ENCODE measurements at regions not wholly inside any gene's neighbourhood (a gene's known extent, or its start where the extent isn't known, plus 50 kb on each side); places are given as distances from the start of the nearest gene placed in this dataset.
"Not testable (repeated sequence)": the region's sequence is repeated elsewhere in the genome, so short reads cannot be mapped to it uniquely, and the experiment has no call there.

DNA sequence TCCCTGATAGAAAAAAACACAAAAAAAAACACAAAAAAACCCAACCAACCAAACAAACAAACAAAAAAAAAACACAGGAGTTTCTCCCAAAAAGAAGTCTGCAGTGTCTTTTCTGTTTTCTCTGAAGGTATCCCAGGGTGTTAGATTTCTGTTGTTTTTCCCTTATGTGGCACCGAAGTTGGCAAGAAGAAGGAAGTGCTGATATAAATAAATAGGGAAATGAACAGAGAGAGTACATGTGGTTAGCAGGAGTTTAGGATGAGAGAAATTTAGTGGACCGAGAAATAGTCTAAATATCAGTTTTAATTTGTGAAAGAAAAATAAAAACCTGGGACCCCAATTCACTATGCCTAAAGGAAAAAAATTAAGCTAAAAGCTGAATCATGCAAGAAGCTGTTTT, 287.0 kb upstream of the SGCG start:
- Histone ChIP-seq H3K79me2 (ENCODE audit: insufficient read depth, low read length) (no peaks in the 10 kb centered on the region), H3K9me2 (ENCODE audit: low read depth, low read length) (no peaks in the 10 kb centered on the region), H2AFZ (ENCODE audit: low read length) (no peak overlapping the region), H3K36me3 (ENCODE audit: insufficient read depth, low read length) (no peaks in the 10 kb centered on the region), H3K9ac (ENCODE audit: low read length) (no peak overlapping the region), H3F3A (ENCODE audit: insufficient read depth, low read length) (no peaks in the 10 kb centered on the region), H4K20me1 (ENCODE audit: insufficient read depth, low read length) (no peaks in the 10 kb centered on the region), H3K4me3 (ENCODE audit: low read depth, low read length, poor library complexity, severe bottlenecking) (no peak overlapping the region), H3K4me1 (ENCODE audit: insufficient read depth, low read length, severe bottlenecking) (peaks cover 9% of the 10 kb centered on the region), H3K9me3 (ENCODE audit: low read length) (no peaks in the 10 kb centered on the region), H3K4me2 (ENCODE audit: low read length) (no peak overlapping the region), H3K27ac (ENCODE audit: low read depth, low read length, poor library complexity, severe bottlenecking) (no peak overlapping the region), H3K27me3 (ENCODE audit: insufficient read depth, low read length) (no peaks in the 10 kb centered on the region)
- TF ChIP-seq, protein P1, sequence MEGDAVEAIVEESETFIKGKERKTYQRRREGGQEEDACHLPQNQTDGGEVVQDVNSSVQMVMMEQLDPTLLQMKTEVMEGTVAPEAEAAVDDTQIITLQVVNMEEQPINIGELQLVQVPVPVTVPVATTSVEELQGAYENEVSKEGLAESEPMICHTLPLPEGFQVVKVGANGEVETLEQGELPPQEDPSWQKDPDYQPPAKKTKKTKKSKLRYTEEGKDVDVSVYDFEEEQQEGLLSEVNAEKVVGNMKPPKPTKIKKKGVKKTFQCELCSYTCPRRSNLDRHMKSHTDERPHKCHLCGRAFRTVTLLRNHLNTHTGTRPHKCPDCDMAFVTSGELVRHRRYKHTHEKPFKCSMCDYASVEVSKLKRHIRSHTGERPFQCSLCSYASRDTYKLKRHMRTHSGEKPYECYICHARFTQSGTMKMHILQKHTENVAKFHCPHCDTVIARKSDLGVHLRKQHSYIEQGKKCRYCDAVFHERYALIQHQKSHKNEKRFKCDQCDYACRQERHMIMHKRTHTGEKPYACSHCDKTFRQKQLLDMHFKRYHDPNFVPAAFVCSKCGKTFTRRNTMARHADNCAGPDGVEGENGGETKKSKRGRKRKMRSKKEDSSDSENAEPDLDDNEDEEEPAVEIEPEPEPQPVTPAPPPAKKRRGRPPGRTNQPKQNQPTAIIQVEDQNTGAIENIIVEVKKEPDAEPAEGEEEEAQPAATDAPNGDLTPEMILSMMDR (IDR thresholded peaks at IDR 0.05; ENCODE audit: low read length): no peak
- no peak for TF ChIP-seq EZH2 (IDR thresholded peaks at IDR 0.05; ENCODE audit: borderline replicate concordance, low read length)

DNA sequence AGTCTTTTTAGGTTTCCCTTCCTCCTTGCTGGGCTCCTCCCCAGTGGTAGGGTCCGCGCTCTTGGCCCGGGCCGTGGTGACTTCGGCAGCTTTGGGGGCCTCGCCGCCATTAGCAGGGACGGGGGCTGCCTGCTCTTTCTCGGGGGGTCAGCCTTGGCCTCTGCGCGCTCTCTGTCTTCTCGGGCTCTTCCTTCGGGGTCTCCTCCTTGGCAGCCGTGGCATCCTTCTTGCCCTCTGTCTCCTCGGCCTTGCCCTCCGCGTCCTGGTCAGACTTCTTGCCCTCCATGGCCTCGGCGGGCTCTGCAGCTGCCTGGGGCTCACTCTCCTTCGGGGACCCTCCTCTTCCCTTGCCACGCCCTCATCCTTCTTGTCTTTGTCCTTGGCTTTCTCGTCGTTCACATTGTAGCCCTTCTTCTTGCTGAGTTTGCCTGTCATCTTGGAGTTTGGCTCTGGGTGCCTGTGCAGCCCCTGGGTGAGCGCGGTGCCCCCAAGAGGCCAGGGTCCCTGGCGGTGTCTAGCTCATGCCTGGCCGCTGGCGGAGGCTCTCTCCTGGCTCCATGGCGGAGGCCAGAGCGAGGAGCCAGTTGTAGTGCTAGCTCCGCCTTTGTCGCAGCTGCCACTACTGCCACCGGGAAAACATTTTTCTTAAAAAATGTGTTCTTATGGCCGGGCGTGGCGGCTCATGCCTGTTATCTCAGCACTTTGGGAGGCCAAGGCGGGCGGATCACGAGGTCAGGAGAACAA, 283.0 kb upstream of the SGCG start:
- no peak overlapping the region for H2AFZ ChIP-seq (ENCODE audit: low read length)
- H3K9me2 ChIP-seq (ENCODE audit: low read depth, low read length): no peaks in the 10 kb centered on the region
- no peaks in the 10 kb centered on the region for H3K79me2 ChIP-seq (ENCODE audit: insufficient read depth, low read length)
- no peaks in the 10 kb centered on the region for H3K27me3 ChIP-seq (ENCODE audit: insufficient read depth, low read length)
- no peak overlapping the region for H3K4me2 ChIP-seq (ENCODE audit: low read length)
- 0 out of 2 replicates have a peak, but pooled peaks cover 2% of the 10 kb centered on the region for H3K9me3 ChIP-seq (ENCODE audit: low read length)
- H3F3A ChIP-seq (ENCODE audit: insufficient read depth, low read length): no peaks in the 10 kb centered on the region
- no peaks in the 10 kb centered on the region for H3K36me3 ChIP-seq (ENCODE audit: insufficient read depth, low read length)
- H3K4me3 ChIP-seq (ENCODE audit: low read depth, low read length, poor library complexity, severe bottlenecking): no peak overlapping the region
- peaks cover 9% of the 10 kb centered on the region for H3K4me1 ChIP-seq (ENCODE audit: insufficient read depth, low read length, severe bottlenecking)
- no peaks in the 10 kb centered on the region for H4K20me1 ChIP-seq (ENCODE audit: insufficient read depth, low read length)
- H3K27ac ChIP-seq (ENCODE audit: low read depth, low read length, poor library complexity, severe bottlenecking): no peak overlapping the region
- TF ChIP-seq, protein P1 (IDR thresholded peaks at IDR 0.05; ENCODE audit: low read length): no peak
- no peak for TF ChIP-seq EZH2 (IDR thresholded peaks at IDR 0.05; ENCODE audit: borderline replicate concordance, low read length)
- H3K9ac ChIP-seq (ENCODE audit: low read length): no peak overlapping the region

DNA sequence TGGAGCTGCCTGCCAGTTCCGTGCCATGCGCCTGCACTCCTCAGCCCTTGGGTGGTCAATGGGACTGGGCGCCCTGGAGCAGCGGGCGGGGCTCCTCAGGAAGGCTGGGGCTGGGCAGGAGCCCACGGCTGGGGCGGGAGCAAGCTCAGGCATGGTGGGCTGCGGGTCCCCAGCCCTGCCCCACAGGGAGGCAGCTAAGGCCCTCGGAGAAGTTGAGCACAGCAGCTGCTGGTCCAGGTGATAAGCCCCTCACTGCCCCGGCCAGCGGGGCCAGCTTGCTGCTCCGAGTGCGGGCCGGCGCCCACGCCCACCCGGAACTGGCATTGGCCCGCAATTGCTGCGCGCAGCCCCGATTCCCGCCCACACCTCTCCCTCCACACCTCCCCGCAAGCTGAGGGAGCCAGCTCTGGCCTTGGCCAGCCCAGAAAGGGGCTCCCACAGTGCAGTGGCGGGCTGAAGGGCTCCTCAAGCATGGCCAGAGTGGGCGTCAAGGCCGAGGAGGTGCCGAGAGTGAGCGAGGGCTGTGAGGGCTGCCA, 280.3 kb upstream of the SGCG start:
- not testable (repeated sequence) for H3K9me3 ChIP-seq (ENCODE audit: low read length); H4K20me1 ChIP-seq (ENCODE audit: insufficient read depth, low read length); H3K4me1 ChIP-seq (ENCODE audit: insufficient read depth, low read length, severe bottlenecking); H3K27ac ChIP-seq (ENCODE audit: low read depth, low read length, poor library complexity, severe bottlenecking); H3F3A ChIP-seq (ENCODE audit: insufficient read depth, low read length); H3K27me3 ChIP-seq (ENCODE audit: insufficient read depth, low read length); H3K9ac ChIP-seq (ENCODE audit: low read length); H2AFZ ChIP-seq (ENCODE audit: low read length); H3K4me2 ChIP-seq (ENCODE audit: low read length); H3K36me3 ChIP-seq (ENCODE audit: insufficient read depth, low read length); H3K4me3 ChIP-seq (ENCODE audit: low read depth, low read length, poor library complexity, severe bottlenecking); H3K79me2 ChIP-seq (ENCODE audit: insufficient read depth, low read length); H3K9me2 ChIP-seq (ENCODE audit: low read depth, low read length)

DNA sequence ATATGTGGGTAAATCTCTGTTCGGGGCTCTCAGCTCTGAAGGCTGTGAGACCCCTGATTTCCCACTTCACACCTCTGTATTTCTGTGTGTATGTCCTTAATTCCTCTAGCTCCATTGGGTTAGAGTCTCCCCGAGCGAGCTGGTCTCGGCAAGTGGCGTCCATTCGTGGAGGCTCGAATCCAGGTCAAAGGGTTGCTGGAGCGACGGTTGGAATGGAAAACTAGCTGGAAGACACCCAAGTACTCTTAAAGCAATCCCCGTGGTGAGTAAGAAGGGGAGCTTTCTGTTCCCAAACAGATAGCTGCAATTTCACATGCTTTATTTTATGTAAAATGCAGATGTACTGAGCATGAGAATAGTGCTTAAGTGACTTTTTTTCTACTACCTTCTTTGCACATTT, 277.5 kb upstream of the SGCG start:
- Histone ChIP-seq H3F3A (ENCODE audit: insufficient read depth, low read length) (no peaks in the 10 kb centered on the region), H3K9me2 (ENCODE audit: low read depth, low read length) (no peaks in the 10 kb centered on the region)

More for the DNA sequence above, 277.5 kb upstream of the SGCG start:
- Histone ChIP-seq H3K4me3 (ENCODE audit: low read depth, low read length, poor library complexity, severe bottlenecking) (no peak overlapping the region), H3K9ac (ENCODE audit: low read length) (no peak overlapping the region), H3K4me1 (ENCODE audit: insufficient read depth, low read length, severe bottlenecking) (no peaks in the 10 kb centered on the region), H3K9me3 (ENCODE audit: low read length) (0 out of 2 replicates have a peak, but pooled peaks cover 2% of the 10 kb centered on the region), H3K79me2 (ENCODE audit: insufficient read depth, low read length) (no peaks in the 10 kb centered on the region), H3K27me3 (ENCODE audit: insufficient read depth, low read length) (no peaks in the 10 kb centered on the region), H3K4me2 (ENCODE audit: low read length) (no peak overlapping the region), H2AFZ (ENCODE audit: low read length) (no peak overlapping the region), H4K20me1 (ENCODE audit: insufficient read depth, low read length) (no peaks in the 10 kb centered on the region), H3K27ac (ENCODE audit: low read depth, low read length, poor library complexity, severe bottlenecking) (no peak overlapping the region), H3K36me3 (ENCODE audit: insufficient read depth, low read length) (no peaks in the 10 kb centered on the region)
- TF ChIP-seq, protein P1 (IDR thresholded peaks at IDR 0.05; ENCODE audit: low read length): no peak
- no peak for TF ChIP-seq EZH2 (IDR thresholded peaks at IDR 0.05; ENCODE audit: borderline replicate concordance, low read length)
